Nephron (organoid): ENCODE measurements at regions not wholly inside any gene's neighbourhood (a gene's known extent, or its start where the extent isn't known, plus 50 kb on each side); places are given as distances from the start of the nearest gene placed in this dataset.

Experiments
- H3K27ac Mint-ChIP-seq, 3 experiments: 2 replicates each; pipeline ENCODE4 v1.8.0; 2020; ENCODE audit warnings: mixed read lengths in 3 of 3, mild to moderate bottlenecking in 2 of 3, moderate library complexity in 1 of 3
- H3K27me3 Mint-ChIP-seq: 2 replicates; pipeline ENCODE4 v1.8.0; 2021; ENCODE audit warnings: low read depth, mild to moderate bottlenecking, moderate library complexity, mixed read lengths
- H3K36me3 Mint-ChIP-seq: 2 replicates; pipeline ENCODE4 v1.8.0; 2020; ENCODE audit warnings: low read depth, mixed read lengths
- H3K4me1 Mint-ChIP-seq: 2 replicates; pipeline ENCODE4 v1.8.0; 2020; ENCODE audit warnings: mixed read lengths
- H3K4me3 Mint-ChIP-seq, 3 experiments: 2 replicates each; pipeline ENCODE4 v1.8.0; 2020; ENCODE audit warnings: mild to moderate bottlenecking in 3 of 3, mixed read lengths in 3 of 3, moderate library complexity in 2 of 3
- H3K9me3 Mint-ChIP-seq: 2 replicates; pipeline ENCODE4 v1.8.0; 2020; ENCODE audit warnings: mixed read lengths
- CTCF ChIP-seq, 3 experiments: fragments of 200-600 bp; sonication (generic); IDR thresholded peaks; one replicate each; pipeline ENCODE4 v1.5.0; 2021; ENCODE audit warnings: antibody characterized with exemption in 3 of 3; ENCODE audit not compliant: unreplicated experiment in 3 of 3

GRCh38 chrX:10028283-10029104 is 61.3 kb downstream of the CLDN34 start:
- Mint-ChIP-seq H3K4me1 (no peaks in the 10 kb centered on the region), H3K27ac (no peak overlapping the region), H3K36me3 (peaks cover 29% of the 10 kb centered on the region), H3K27me3 (no peaks in the 10 kb centered on the region), H3K4me3 (no peak overlapping the region), H3K9me3 (peaks cover 28% of the 10 kb centered on the region)
- TF ChIP-seq CTCF (IDR thresholded peaks at IDR 0.05; ENCODE audit: unreplicated experiment in 3 of 3) = no peak

GRCh38 chrX:10030570-10030969 is 63.4 kb downstream of the CLDN34 start:
- TF ChIP-seq CTCF (IDR thresholded peaks at IDR 0.05; ENCODE audit: unreplicated experiment in 3 of 3) = no peak
- Mint-ChIP-seq H3K4me3 (no peak overlapping the region), H3K4me1 (no peaks in the 10 kb centered on the region), H3K9me3 (peaks cover 26% of the 10 kb centered on the region), H3K27me3 (no peaks in the 10 kb centered on the region), H3K27ac (no peak overlapping the region), H3K36me3 (peaks cover 31% of the 10 kb centered on the region)

GRCh38 chrX:10031746-10032145 is 64.6 kb downstream of the CLDN34 start:
- Mint-ChIP-seq H3K9me3 (peaks cover 22% of the 10 kb centered on the region), H3K4me1 (no peaks in the 10 kb centered on the region), H3K27ac (no peak overlapping the region), H3K27me3 (no peaks in the 10 kb centered on the region), H3K4me3 (no peak overlapping the region), H3K36me3 (peaks cover 28% of the 10 kb centered on the region)
- no peak for TF ChIP-seq CTCF (IDR thresholded peaks at IDR 0.05; ENCODE audit: unreplicated experiment in 3 of 3)

- Mint-ChIP-seq H3K27me3 (no peaks in the 10 kb centered on the region), H3K36me3 (peaks cover 25% of the 10 kb centered on the region), H3K27ac (no peak overlapping the region), H3K4me1 (no peaks in the 10 kb centered on the region), H3K4me3 (no peak overlapping the region), H3K9me3 (peaks cover 19% of the 10 kb centered on the region)
- no peak for TF ChIP-seq CTCF (IDR thresholded peaks at IDR 0.05; ENCODE audit: unreplicated experiment in 3 of 3)
Measured at GRCh38 chrX:10032147-10032546, 65.0 kb downstream of the CLDN34 start.

GRCh38 chrX:10033375-10034007 is 66.3 kb downstream of the CLDN34 start:
- no peak for TF ChIP-seq CTCF (IDR thresholded peaks at IDR 0.05; ENCODE audit: unreplicated experiment in 3 of 3)
- H3K4me1 Mint-ChIP-seq = no peaks in the 10 kb centered on the region

More at GRCh38 chrX:10033375-10034007, 66.3 kb downstream of the CLDN34 start:
- peaks cover 16% of the 10 kb centered on the region for H3K9me3 Mint-ChIP-seq
- no peak overlapping the region for H3K4me3 Mint-ChIP-seq
- peaks cover 18% of the 10 kb centered on the region for H3K36me3 Mint-ChIP-seq
- no peak overlapping the region for H3K27ac Mint-ChIP-seq
- no peaks in the 10 kb centered on the region for H3K27me3 Mint-ChIP-seq
